SHP77 (cell line): ENCODE measurements at regions not wholly inside any gene's neighbourhood (a gene's known extent, or its start where the extent isn't known, plus 50 kb on each side); places are given as distances from the start of the nearest gene placed in this dataset.

Experiments
- DNase-seq, 2 experiments: peaks; one replicate each; lab custom pipeline; 2025; lab: John Stamatoyannopoulos, UW

DNA sequence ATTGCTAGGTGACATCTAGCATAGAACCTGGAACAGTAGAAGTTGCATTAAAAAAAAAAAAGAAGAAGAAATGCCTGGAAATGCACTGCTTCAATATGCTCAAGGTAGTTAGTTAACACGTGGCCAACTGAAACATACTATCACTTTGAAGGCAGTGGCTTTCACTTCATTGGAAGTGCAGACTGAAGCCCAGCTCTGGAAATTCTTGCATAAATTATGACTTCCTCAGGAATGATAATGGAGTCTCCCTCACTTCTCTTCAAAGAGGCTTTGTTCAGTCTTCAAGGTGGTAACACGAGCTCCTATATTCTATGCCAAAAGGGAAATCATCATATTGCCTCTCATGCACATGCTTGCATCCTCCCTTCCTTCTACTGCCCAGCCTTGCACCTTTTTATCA is 715.9 kb upstream of the API5 start:
- DNase-seq = no peak

DNA sequence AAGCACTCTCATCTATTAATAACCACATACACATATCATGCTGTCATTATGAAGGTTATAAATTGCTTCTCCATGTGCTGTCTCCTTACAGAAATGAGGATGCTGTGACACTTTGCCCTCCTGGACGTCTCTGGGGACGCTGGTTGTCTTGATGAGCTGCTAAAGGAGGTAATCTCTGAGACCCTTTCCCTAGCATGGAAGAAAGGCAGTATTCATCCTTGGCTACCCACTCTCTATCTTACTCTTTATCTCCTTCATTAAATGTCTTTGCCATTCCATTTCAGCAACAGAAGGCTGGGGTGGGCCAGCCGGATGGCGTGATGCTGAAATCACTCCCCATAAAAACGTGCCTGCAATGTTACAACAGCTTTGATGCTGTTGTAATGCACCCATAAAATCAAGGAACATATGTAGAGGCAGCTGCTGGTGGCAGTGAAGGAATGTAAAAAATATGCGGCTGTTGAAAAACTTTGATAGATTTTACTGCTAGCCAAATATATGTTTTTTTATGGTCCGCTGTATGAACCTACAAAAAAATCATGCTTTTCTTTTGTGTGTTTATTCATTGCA is 715.1 kb upstream of the API5 start:
- DNase-seq = no peak

- DNase-seq = no peak
Measured at GRCh38 chr11:42598341-42598740, 713.5 kb upstream of the API5 start.

DNA sequence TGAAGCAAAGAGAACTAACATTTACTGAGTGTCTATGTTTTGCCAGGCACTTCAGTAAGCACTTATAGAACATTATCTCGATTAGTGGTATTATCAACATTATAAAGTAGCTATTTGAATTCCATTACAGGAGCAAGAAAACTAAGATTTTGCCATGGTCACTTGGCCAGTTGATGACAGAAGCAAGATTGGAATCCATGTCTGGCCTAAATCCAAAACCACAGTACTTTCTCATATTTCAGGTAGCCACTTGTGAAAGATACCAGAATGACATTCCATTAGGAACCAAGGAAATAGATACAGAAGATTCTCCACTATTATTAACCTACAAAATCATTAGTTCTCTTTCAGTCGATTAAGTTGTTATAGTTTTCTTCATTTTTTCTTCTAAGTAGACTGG is 691.0 kb upstream of the API5 start:
- no peak for DNase-seq

DNA sequence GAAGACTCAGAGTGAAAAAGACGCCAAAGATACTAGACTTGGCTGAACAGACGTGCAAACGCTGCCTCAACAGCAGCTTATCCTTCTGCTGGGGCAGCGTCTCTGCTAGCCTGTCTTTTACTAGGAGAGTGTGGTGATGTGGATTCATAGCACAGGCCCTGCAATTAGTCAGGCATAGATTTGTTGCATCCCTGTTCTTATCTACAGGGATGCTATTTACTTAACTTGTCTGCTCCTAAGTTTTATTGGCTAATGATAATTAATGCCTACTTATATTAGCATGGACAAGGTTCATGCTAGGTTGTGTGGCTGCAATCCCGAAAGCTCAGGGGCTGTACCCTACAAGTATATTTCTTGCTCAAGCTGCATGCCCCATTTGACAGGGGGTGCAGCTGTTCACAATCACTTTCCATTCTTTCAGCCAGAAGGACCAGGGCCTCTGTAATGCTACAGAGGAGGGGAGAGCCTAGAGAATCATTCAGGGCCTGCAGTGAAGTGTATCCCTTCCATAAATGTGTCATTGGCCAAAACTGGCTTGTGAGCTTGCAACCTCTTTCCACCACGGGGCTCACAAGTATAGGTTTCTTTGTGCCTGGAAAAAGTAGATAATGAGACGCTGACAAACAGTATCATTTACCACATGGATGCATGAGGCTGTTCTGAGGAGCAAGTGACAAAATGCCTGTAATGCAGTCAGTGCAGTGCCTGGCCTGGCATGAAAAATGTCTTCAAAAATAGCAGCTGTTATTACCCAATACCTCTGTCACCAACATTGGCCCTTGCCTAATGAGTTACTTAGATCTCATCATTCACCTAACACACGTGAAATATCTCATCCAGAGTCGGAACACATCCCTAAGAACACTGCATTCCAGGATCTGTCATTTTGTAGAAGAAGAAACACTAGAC is 685.8 kb upstream of the API5 start:
- no peak for DNase-seq

DNA sequence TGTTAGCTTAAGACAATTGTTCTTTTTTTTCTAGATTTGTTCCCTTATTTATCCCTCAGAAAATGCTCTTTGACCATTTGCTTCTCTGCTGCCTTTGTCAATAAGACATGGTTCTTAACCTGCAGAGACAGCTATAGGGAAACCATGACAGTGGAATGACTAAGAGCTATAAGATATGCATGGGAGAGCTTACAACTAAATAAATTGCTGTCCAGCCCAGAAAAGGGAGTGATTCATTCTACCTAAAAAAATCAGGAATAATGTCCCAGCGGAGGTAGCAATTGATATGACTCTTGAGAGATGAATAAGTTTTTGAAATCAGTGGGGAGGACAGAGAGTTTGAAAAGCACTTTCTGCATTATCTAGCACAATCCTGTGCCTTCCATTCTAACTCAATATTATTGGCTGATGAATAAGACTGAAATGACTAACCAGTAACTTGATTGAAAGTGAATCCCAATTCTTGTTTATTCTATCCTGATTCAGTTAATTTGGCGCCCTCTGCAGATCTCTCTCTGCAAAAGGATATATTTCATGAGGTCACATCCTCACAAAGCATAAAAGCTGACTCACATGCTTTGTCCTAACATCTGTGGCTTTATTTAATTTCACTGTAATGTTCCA is 680.5 kb upstream of the API5 start:
- peak; percentile 39 to 47 for DNase-seq

- no peak for DNase-seq
Measured at GRCh38 chr11:42646959-42647358, 664.8 kb upstream of the API5 start.

GRCh38 chr11:42647993-42648392 is 663.8 kb upstream of the API5 start:
- DNase-seq = no peak

DNA sequence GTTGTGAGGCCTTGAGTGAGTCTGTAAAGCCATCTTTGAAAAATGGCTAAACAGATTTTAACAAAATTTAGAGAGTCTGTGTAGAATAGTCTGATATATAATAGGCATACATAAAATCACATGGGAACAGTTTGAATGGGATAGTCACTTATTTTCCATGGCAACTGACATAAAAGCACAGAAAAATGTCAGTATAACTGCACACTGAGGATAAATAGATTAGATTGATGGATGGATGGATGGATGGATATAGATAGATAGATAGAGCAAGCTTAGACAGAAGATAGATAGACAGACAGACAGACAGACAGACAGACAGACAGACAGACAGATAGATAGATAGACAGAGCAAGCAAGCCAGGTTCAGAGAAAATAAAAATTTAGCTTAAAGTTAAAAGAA is 660.2 kb upstream of the API5 start:
- no peak for DNase-seq

- DNase-seq = no peak
Measured at GRCh38 chr11:42657169-42657568, 654.6 kb upstream of the API5 start.

DNA sequence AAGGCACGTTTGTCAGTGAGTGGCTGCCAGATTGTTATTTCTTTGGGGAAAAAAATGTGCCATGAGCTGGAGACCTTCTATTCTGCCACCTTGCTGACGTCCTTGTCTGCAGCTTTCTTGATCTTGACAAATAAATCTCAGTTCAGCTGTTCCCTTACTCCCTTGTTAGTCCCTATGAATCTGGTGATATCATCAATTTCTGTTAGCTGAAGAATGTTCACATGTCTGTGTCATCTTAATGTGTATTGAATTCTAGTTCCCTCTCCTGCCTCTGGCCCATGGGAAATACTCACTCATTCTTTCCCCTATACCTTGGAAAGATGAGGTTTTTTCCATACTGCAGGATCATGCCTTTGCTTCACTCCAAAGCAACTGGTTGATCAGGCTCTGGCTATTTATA is 649.9 kb upstream of the API5 start:
- no peak for DNase-seq

DNA sequence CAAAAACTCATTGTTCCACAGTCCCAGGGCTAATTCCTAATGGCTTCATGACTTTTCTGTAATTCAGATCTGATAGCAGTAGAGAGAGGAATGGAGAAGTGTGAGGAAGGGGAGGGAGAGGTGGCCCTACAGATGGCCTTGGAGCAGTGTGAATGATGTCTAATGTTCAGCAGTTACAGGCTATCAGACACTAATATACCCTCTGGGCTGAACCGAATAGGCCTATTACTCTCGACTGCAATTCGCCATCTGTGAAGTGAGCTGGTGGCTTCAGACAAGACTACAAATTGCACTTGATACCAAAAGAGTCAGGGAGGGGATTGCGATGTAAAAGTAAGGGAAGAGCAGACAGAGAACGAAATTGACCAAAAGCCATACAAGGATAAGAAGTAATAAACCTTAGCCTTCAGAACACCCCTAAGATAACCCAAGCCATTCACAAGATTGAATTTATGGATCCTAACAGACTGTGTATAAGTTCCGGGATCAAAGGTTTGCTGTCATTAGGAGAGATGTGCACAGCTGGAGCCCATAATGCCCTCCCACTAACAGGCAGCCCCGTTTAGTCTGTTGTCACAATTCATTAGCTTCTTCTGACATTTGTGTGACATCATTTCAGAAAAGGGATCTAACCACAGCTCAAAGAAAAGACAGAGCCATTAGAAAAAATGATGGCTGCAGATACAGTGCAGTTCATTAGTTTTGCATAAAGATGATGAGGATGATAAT is 642.4 kb upstream of the API5 start:
- no peak for DNase-seq

DNA sequence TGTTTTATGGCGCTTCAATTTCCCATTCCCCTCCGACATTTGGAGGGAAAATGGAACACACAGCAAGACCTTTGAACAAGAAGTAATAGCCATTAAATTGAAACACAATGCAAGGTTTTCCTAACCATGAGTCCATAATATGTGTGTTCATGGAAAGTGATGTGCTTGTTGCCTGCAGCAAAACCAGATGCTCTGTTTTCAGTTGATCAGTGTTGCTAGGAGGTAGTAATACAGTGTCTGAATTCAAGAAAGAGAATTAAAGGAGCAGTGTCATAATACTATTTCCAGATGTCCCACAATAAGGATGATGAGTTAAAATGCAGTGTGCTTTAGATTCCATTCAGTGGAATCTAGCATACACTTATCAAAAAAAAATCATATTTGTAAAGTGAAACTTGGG is 637.4 kb upstream of the API5 start:
- no peak for DNase-seq

DNA sequence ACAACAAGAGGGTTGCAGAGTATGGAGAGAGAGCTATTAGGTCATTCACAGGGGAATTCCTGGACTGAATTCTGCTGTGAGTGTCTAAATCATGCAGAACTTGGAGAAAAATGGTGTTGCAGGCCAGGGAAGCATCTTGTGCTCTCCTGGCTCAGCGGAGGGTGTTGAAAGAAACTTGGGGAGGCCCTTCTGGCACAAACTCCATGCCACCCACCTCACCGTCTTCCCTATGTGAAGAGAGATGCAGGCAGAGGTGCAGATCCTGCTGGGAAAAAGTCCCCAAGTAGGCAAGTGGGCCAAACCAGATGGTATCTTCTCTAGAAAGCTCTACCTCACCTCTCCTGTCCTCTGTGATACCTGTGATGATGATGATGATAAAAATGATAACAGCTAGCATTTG is 604.3 kb upstream of the API5 start:
- no peak for DNase-seq

GRCh38 chr11:42709216-42709615 is 602.6 kb upstream of the API5 start:
- DNase-seq = no peak

DNA sequence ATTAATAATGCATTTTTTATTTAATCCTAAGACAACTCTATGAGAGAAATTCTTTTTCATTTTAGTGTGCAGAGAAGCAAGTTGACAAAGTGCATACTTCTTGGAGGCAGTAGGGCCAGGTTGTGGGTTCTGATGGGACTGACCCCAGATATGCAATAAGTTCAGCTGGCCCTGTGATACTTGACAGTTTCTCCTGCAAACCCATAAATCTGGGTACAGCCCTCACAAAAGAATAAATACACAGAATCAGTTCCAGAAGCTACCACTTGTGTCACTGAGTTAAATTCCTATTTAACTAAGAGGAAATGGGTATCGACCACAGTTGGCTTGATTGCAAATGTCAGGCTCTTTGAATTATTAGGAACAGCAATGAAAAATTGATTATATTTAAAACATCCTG is 598.5 kb upstream of the API5 start:
- no peak for DNase-seq

GRCh38 chr11:42713753-42714152 is 598.0 kb upstream of the API5 start:
- no peak for DNase-seq

DNA sequence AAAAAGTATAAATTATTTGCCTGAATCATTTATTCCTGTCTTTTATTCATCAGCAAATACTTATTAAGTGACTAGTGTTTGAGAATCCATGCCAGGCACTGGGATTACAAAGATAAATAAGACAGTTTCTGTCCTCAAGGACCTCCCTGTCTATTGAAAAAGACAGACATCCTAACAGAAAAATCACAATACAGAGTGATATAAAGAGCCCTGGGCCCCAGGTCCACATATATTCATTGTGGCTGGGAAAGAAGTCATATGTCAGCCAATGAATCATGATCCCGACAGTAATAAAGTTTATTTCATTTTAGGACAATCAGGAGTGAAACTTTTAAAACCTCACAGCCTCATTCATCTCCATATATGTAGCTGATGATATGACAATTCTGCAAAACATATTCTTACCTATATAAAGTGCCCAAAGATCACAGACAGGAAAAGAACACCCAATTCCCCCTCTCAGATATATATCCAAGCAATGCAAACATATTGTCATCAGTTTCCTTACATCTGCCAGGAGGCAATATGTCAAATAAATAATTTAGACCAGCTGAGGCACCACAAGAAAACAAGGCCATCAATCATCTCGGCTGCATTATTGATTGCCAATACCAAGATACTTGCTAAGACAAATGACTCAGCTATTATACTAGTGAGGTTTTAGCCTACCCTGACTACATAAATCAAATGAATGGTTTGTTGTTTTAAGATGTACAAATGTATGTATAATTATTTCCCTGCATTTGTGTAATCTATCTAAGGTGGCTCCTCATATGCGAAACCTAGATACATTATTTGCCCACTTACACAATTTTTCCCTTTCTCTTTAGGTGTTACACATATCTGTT is 590.9 kb upstream of the API5 start:
- no peak for DNase-seq

GRCh38 chr11:42727879-42728278 is 583.9 kb upstream of the API5 start:
- DNase-seq = no peak

DNA sequence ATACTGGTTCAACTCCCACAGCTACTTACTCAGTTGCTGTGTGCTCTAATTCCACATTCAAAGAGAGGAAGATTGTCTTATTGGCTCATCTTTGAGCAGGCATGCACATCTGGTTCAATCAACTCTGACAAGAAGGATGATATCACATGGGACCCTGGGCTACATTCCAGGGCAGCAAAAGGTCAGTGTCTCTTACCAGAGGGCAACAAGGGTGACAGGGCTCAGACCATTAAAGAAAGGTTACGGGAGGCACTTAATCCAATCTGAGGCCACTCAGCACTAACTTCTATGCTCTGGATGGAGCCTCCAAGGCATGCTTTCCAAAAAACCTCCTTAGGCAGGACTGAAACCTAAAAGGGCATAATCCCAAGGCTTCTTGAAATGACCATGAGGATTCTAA is 549.4 kb upstream of the API5 start:
- DNase-seq = no peak

DNA sequence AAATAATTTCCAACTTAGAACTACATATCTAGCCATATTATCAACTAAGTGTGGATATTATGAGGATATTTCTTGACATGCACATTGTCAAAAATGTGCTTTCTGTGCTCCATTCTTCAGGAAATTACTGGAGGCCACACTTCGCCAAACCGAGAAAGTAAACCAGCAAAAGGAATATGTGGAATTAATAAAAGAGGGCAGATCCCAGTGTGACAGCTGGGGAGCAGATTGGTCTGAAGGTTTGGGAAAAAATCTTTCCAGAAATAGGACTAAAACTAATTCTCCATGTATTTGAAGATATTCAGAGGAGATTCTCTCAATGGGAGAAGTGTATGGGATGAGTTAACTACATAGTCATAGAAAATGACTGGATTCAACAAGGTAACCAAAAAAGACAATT is 546.9 kb upstream of the API5 start:
- no peak for DNase-seq

DNA sequence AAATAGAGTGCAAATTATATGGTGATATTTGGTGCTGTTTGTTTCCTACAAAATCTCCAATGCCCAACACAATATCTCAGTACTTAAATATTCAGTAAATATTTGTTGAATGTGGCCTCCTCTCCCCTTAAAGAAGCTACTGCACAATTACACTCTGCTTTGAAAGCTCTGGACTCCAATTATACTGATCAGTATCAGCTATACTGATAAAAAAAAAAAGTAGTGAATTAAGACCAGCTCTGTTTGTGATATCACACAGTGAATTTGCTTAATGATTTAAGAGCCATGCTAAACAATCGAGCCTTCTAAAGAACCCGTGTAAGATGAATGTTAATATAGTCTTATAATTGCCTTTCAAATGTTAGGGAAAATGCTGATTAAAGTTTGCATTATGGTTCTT is 543.2 kb upstream of the API5 start:
- no peak for DNase-seq
